Epithelial cell of prostate (primary cell): ENCODE measurements at regions not wholly inside any gene's neighbourhood (a gene's known extent, or its start where the extent isn't known, plus 50 kb on each side); places are given as distances from the start of the nearest gene placed in this dataset.
"Not testable (repeated sequence)": the region's sequence is repeated elsewhere in the genome, so short reads cannot be mapped to it uniquely, and the experiment has no call there.

Experiments
- DNase-seq: peaks from one replicate; pipeline ENCODE4 v3.0.0-alpha.2; 2011; ENCODE audit warnings: low read depth, low spot score
- H3K27ac ChIP-seq: fragments of 450-650 bp; 2 replicates; pipeline ENCODE4 v1.5.1; 2017; ENCODE audit warnings: mild to moderate bottlenecking

DNA sequence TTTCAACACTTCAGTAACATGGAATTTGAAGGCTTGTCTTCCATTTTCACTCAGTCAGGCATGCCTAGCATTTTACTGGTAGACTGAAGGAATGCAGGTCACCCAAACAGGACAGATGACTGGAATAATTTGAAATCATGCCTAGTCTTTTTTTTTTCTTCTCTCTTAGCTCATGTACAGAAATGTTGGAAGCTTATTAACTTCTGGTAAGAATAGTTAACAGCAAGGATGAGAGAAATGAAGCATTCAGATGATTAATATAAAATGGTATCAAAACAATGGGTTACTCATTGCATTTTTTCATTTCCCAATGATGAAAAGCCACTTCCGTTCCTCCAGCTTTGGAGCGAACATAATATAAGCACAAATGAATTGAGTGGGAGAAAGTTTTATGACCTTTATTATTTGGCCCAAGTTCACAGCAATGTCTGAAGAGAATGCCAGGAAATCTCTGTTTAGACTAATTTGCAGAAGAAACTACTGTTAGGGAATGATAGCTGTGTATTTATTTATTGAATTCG is 431.6 kb upstream of the RASGRP1 start:
- H3K27ac ChIP-seq: peak overlapping the region; percentile 76
- no peak for DNase-seq

DNA sequence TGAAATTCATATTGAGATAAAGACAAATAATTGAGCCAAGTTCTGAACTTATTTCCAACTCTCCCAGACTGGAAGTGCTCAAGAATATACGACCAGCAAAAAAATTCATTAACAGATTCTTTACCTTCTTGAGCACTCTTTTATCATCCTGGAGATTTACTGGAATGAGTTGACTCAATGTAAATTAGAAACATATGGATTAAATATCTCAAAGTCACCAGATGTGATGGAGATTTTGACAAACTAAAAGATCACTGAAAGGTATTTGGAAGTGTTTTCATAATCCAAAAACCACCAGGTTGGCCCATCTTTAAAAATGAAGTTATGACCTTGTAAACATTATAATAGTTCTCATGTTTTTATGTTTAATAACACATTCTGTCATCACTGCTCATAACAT is 433.2 kb upstream of the RASGRP1 start:
- no peak overlapping the region for H3K27ac ChIP-seq
- DNase-seq: no peak

GRCh38 chr15:39000008-39000734 is 435.6 kb upstream of the RASGRP1 start:
- no peak for DNase-seq
- H3K27ac ChIP-seq: no peak overlapping the region

DNA sequence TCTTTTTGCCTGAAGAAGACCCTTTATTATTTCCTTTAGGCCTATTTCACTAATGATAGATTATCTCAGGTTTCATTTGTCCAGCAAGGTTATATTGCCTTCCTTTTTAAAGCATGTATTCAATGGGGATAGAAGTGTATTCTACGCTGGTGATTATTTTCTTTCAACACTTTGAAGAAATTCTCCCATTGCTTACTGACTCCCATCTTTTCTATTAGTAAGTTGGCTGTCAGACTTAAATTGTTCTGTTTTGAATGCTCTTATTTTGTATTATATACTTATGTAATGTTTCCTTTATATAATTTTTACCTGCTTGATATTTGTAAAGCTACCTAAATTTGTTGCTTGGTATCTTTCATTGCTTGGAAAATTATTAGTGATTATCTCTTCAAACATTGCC is 445.1 kb upstream of the RASGRP1 start:
- no peak for DNase-seq

GRCh38 chr15:39011066-39011465 is 446.5 kb upstream of the RASGRP1 start:
- DNase-seq, H3K27ac ChIP-seq: not testable (repeated sequence)

More for the DNA sequence above, 445.1 kb upstream of the RASGRP1 start:
- H3K27ac ChIP-seq: no peak overlapping the region

GRCh38 chr15:39013262-39013661 is 448.6 kb upstream of the RASGRP1 start:
- no peak for DNase-seq

GRCh38 chr15:39014682-39015081 is 450.1 kb upstream of the RASGRP1 start:
- H3K27ac ChIP-seq: no peak overlapping the region
- DNase-seq: no peak

More at GRCh38 chr15:39013262-39013661, 448.6 kb upstream of the RASGRP1 start:
- H3K27ac ChIP-seq: no peak overlapping the region

DNA sequence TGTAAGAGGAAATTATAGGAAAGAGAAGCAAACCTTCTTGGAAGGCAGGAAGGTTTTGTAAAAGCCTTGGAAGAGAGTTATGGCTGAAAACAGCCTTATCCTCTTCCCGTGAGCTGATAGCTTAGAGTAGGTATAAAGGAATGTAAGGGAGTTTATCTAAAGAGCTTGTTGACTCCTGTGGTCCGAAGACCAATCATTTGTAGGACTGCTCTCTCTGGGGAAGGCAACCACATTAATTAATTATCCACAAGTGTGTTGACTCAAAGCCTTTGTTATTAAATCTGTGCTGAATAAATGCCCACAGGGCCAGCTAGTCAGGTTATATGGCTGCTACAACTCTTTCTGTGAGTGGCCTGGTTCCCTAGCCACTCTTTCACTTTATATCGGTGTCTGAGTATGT is 452.1 kb upstream of the RASGRP1 start:
- no peak for DNase-seq
- no peak overlapping the region for H3K27ac ChIP-seq

DNA sequence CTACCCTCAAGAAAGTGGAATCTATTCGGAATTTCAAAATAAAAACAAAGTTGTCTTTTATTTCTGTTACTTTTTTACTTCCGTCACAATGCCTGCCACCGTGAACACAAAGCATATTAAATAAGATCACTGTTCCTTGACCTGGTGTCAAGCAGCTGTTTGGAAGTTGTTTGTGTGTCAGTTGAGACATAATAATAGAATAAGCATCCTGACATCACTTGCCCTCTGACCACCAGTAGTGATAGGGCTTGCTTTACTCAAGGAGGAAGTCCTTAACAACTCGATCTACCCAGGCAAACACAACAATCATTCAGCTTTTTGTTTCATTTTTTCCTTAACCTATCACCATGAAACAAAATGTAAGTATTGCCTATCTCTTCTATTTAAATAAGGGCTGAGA is 454.4 kb upstream of the RASGRP1 start:
- no peak overlapping the region for H3K27ac ChIP-seq
- no peak for DNase-seq

DNA sequence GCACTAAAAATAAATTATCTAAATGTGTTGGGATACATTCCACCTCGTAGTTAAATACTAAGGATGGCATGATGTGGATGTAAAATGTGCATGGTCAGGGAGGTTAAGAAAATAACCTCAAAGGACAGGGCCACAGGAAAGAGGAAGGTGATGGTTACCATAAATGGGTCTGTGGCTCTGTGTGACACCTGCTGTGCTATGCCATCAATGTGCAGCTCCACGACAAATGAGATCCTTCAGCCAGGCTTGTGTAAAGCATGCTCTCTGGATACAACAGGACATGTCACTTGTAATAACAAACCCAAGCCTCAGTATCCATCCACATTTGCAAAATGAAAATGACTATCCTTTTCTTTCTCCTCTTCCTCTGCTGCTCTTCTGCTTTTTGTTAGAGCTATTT is 456.7 kb upstream of the RASGRP1 start:
- no peak for DNase-seq

GRCh38 chr15:39022532-39023305 is 458.1 kb upstream of the RASGRP1 start:
- H3K27ac ChIP-seq: no peak overlapping the region
- DNase-seq: no peak

More for the DNA sequence above, 456.7 kb upstream of the RASGRP1 start:
- no peak overlapping the region for H3K27ac ChIP-seq

GRCh38 chr15:39025321-39025720 is 460.7 kb upstream of the RASGRP1 start:
- DNase-seq: no peak
- H3K27ac ChIP-seq: no peak overlapping the region

GRCh38 chr15:39025881-39026280 is 461.3 kb upstream of the RASGRP1 start:
- no peak overlapping the region for H3K27ac ChIP-seq

DNA sequence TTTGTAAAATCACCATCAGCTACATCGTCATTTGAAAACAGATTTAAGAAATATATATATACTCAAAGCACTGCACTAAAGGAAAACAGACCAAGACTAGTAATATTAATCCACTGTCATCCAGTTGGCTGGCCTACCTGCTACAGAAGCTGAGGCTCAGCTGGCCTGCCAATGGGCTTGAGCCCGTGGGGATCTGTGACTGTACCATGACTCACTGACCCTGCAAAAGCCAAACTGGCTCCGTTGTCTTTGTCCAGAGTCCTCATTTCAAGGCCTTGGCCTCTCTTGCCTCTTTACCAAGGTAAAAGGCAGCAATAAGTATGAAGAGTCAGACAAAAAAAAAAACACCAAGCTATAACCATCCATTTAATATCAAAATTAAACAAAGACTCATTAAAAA is 463.5 kb upstream of the RASGRP1 start:
- no peak overlapping the region for H3K27ac ChIP-seq
- peak; percentile 26 for DNase-seq

More at GRCh38 chr15:39025881-39026280, 461.3 kb upstream of the RASGRP1 start:
- DNase-seq: no peak

GRCh38 chr15:39029741-39030140 is 465.1 kb upstream of the RASGRP1 start:
- DNase-seq: no peak
- H3K27ac ChIP-seq: no peak overlapping the region

DNA sequence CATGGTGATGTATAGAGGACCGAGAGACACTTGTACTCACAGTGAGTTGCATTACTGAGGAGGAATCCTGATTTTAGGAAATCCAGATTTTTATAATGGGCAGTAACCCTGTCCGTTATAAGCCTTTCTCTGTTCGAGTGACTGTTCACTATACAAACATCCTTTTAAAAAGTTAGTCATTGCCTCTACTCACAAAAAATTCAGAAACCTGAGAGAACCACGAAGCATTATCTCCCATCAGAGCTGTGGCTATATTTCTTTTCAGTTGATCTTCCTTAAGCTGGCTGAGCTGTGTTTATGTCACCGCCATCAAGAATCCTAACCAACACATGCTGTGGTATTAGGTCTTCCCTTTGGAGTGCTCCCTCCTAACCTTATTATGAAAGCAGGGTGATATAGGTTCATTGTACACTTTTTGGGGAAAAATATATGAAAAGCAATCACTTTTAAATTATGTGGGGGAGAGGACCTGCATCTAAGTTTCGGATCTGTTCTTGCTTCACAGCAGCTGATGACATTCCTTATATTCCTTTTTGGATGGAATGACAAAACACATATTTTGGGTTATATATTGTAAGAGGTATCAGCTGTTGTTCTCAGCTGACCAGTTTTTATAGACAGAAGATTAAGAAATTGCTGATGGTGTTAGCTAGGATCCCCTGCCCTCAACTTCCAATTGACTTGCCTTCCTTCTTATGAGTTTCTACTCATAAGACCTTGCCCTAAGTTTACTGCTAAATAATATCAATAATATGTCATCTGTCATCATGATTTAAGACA is 465.9 kb upstream of the RASGRP1 start:
- DNase-seq: no peak
- H3K27ac ChIP-seq: no peak overlapping the region

DNA sequence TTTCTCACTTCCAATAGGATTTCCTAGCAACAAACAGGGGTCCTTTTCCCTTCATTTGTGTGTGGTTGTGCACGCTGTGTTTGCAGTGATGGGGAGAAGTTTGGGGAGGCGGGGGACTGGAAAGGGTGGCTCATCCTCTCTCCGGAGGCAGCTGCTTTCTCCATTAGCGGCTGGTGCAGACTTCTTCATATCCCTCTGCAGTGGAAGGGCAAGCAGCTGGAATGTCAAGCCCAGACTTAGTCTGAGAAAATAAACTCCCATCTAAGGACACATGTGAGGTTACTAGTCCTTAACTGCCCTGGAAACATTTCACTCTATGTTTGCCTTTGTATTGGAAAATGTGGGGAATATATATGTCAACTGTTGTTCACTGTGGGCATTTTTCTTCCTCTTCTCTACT is 467.0 kb upstream of the RASGRP1 start:
- H3K27ac ChIP-seq: no peak overlapping the region
- no peak for DNase-seq

GRCh38 chr15:39034816-39035215 is 470.2 kb upstream of the RASGRP1 start:
- no peak overlapping the region for H3K27ac ChIP-seq
- DNase-seq: no peak

DNA sequence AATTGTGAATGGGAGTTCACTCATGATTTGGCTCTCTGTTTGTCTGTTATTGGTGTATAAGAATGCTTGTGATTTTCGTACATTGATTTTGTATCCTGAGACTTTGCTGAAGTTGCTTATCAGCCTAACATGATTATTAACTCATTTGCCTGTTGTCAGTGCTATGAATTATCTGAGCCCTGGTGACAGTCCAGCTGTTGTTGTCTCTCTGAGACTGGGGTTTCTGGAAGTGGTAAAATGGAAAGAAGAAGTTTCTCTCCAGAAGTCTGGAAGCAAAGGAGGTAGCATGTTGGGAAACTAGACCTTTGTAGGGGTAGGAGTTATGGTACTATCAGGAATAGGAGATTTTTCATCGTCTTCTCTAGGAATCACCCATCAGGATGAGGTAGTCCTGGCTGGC is 473.0 kb upstream of the RASGRP1 start:
- not testable (repeated sequence) for H3K27ac ChIP-seq, DNase-seq

GRCh38 chr15:39040861-39041260 is 476.2 kb upstream of the RASGRP1 start:
- no peak for DNase-seq
- no peak overlapping the region for H3K27ac ChIP-seq
